ENCODE measurements at regions not wholly inside any gene's neighbourhood (a gene's known extent, or its start where the extent isn't known, plus 50 kb on each side); places are given as distances from the start of the nearest gene placed in this dataset.

GRCh38 chr10:130990486-130990885 is 321.0 kb downstream of the TCERG1L start:
- TF ChIP-seq, protein P1, sequence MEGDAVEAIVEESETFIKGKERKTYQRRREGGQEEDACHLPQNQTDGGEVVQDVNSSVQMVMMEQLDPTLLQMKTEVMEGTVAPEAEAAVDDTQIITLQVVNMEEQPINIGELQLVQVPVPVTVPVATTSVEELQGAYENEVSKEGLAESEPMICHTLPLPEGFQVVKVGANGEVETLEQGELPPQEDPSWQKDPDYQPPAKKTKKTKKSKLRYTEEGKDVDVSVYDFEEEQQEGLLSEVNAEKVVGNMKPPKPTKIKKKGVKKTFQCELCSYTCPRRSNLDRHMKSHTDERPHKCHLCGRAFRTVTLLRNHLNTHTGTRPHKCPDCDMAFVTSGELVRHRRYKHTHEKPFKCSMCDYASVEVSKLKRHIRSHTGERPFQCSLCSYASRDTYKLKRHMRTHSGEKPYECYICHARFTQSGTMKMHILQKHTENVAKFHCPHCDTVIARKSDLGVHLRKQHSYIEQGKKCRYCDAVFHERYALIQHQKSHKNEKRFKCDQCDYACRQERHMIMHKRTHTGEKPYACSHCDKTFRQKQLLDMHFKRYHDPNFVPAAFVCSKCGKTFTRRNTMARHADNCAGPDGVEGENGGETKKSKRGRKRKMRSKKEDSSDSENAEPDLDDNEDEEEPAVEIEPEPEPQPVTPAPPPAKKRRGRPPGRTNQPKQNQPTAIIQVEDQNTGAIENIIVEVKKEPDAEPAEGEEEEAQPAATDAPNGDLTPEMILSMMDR (IDR thresholded peaks at IDR 0.05), result no peak
- no peak for TF ChIP-seq POLR2A (IDR thresholded peaks at IDR 0.05)
